Renal cortical epithelial cell (primary cell): ENCODE measurements at regions not wholly inside any gene's neighbourhood (a gene's known extent, or its start where the extent isn't known, plus 50 kb on each side); places are given as distances from the start of the nearest gene placed in this dataset.
A peak's percentile ranks its signal among the peaks of the same experiment; 100 is the strongest.

Experiments
- DNase-seq: peaks from one replicate; pipeline ENCODE4 v3.0.0-alpha.2; 2011; ENCODE audit warnings: low read depth

- DNase-seq: no peak
Measured at GRCh38 chr1:80917225-80917624, 883.5 kb upstream of the ADGRL2 start.

- no peak for DNase-seq
Measured at GRCh38 chr1:80915491-80915890, 885.2 kb upstream of the ADGRL2 start.

- DNase-seq: no peak
Measured at GRCh38 chr1:80910426-80910825, 890.3 kb upstream of the ADGRL2 start.

- no peak for DNase-seq
Measured at GRCh38 chr1:80909172-80909784, 891.5 kb upstream of the ADGRL2 start.

GRCh38 chr1:80896781-80897356 is 903.9 kb upstream of the ADGRL2 start:
- DNase-seq: no peak

- DNase-seq: peak; percentile 9
Measured at GRCh38 chr1:80894921-80895320, 905.8 kb upstream of the ADGRL2 start.

GRCh38 chr1:80893115-80893514 is 907.6 kb upstream of the ADGRL2 start:
- no peak for DNase-seq

GRCh38 chr1:80892539-80892938 is 908.2 kb upstream of the ADGRL2 start:
- DNase-seq: no peak

GRCh38 chr1:80891871-80892270 is 908.9 kb upstream of the ADGRL2 start:
- DNase-seq: no peak

- peak; percentile 79 for DNase-seq
Measured at GRCh38 chr1:80882553-80882952, 918.2 kb upstream of the ADGRL2 start.

- DNase-seq: no peak
Measured at GRCh38 chr1:80878343-80878742, 922.4 kb upstream of the ADGRL2 start.

- no peak for DNase-seq
Measured at GRCh38 chr1:80876035-80876434, 924.7 kb upstream of the ADGRL2 start.

- no peak for DNase-seq
Measured at GRCh38 chr1:80869299-80869698, 931.4 kb upstream of the ADGRL2 start.

- no peak for DNase-seq
Measured at GRCh38 chr1:80847904-80848303, 952.8 kb upstream of the ADGRL2 start.

- peak; percentile 85 for DNase-seq
Measured at GRCh38 chr1:80846966-80847365, 953.8 kb upstream of the ADGRL2 start.

- no peak for DNase-seq
Measured at GRCh38 chr1:80842796-80843195, 957.9 kb upstream of the ADGRL2 start.

GRCh38 chr1:80841261-80841660 is 959.5 kb upstream of the ADGRL2 start:
- no peak for DNase-seq

GRCh38 chr1:80837066-80837465 is 963.7 kb upstream of the ADGRL2 start:
- DNase-seq: no peak

- no peak for DNase-seq
Measured at GRCh38 chr1:80836505-80836904, 964.2 kb upstream of the ADGRL2 start.

- no peak for DNase-seq
Measured at GRCh38 chr1:80827666-80828065, 973.1 kb upstream of the ADGRL2 start.

GRCh38 chr1:80825067-80825466 is 975.7 kb upstream of the ADGRL2 start:
- no peak for DNase-seq

GRCh38 chr1:80818211-80818610 is 982.5 kb upstream of the ADGRL2 start:
- DNase-seq: peak; percentile 68

- no peak for DNase-seq
Measured at GRCh38 chr1:80807981-80808380, 992.8 kb upstream of the ADGRL2 start.

- no peak for DNase-seq
Measured at GRCh38 chr1:80806431-80806830, 994.3 kb upstream of the ADGRL2 start.
